Osteocyte (in vitro differentiated cells): ENCODE measurements at regions not wholly inside any gene's neighbourhood (a gene's known extent, or its start where the extent isn't known, plus 50 kb on each side); places are given as distances from the start of the nearest gene placed in this dataset.

Experiments used
- DNase-seq: peaks from one replicate; pipeline ENCODE4 v3.0.0; 2021; ENCODE audit warnings: mixed read lengths; ENCODE audit not compliant: unreplicated experiment; ENCODE audit errors: extremely low spot score
- H3K27ac Mint-ChIP-seq: one replicate; pipeline ENCODE4 v1.8.0; 2021; ENCODE audit warnings: mild to moderate bottlenecking, mixed read lengths; ENCODE audit not compliant: unreplicated experiment
- H3K27me3 Mint-ChIP-seq: one replicate; pipeline ENCODE4 v1.8.0; 2021; ENCODE audit warnings: mixed read lengths; ENCODE audit not compliant: unreplicated experiment
- H3K36me3 Mint-ChIP-seq: one replicate; pipeline ENCODE4 v1.8.0; 2021; ENCODE audit warnings: mixed read lengths; ENCODE audit not compliant: unreplicated experiment
- H3K4me1 Mint-ChIP-seq: one replicate; pipeline ENCODE4 v1.8.0; 2021; ENCODE audit warnings: mixed read lengths; ENCODE audit not compliant: unreplicated experiment
- H3K4me3 Mint-ChIP-seq: one replicate; pipeline ENCODE4 v1.8.0; 2021; ENCODE audit warnings: mild to moderate bottlenecking, moderate library complexity, mixed read lengths; ENCODE audit not compliant: unreplicated experiment
- H3K9me3 Mint-ChIP-seq: one replicate; pipeline ENCODE4 v1.8.0; 2021; ENCODE audit warnings: mixed read lengths; ENCODE audit not compliant: unreplicated experiment
- CTCF ChIP-seq: fragments of 200-600 bp; sonication (generic); IDR thresholded peaks from 2 replicates; pipeline ENCODE4 v1.5.0; 2021; ENCODE audit warnings: antibody characterized with exemption, mild to moderate bottlenecking, moderate library complexity

GRCh38 chr13:84366506-84366905 is 484.2 kb upstream of the SLITRK1 start:
- H3K9me3 Mint-ChIP-seq, result no peaks in the 10 kb centered on the region
- H3K4me3 Mint-ChIP-seq, result no peak overlapping the region
- peaks cover 10% of the 10 kb centered on the region for H3K4me1 Mint-ChIP-seq
- H3K36me3 Mint-ChIP-seq, result no peaks in the 10 kb centered on the region
- no peaks in the 10 kb centered on the region for H3K27me3 Mint-ChIP-seq
- TF ChIP-seq CTCF, result no peak
- no peak overlapping the region for H3K27ac Mint-ChIP-seq
- DNase-seq, result no peak

GRCh38 chr13:84362777-84363176 is 480.5 kb upstream of the SLITRK1 start:
- no peaks in the 10 kb centered on the region for H3K27me3 Mint-ChIP-seq
- no peaks in the 10 kb centered on the region for H3K36me3 Mint-ChIP-seq
- H3K4me3 Mint-ChIP-seq, result no peak overlapping the region
- H3K4me1 Mint-ChIP-seq, result peaks cover 10% of the 10 kb centered on the region
- no peak overlapping the region for H3K27ac Mint-ChIP-seq
- no peak for TF ChIP-seq CTCF
- H3K9me3 Mint-ChIP-seq, result no peaks in the 10 kb centered on the region
- DNase-seq, result no peak

GRCh38 chr13:84360822-84361221 is 478.5 kb upstream of the SLITRK1 start:
- Mint-ChIP-seq H3K27me3 (no peaks in the 10 kb centered on the region), H3K36me3 (no peaks in the 10 kb centered on the region), H3K4me1 (peaks cover 2% of the 10 kb centered on the region), H3K4me3 (no peak overlapping the region), H3K9me3 (no peaks in the 10 kb centered on the region), H3K27ac (no peak overlapping the region)
- DNase-seq, result no peak
- no peak for TF ChIP-seq CTCF

- Mint-ChIP-seq H3K4me3 (no peak overlapping the region), H3K4me1 (peaks cover 4% of the 10 kb centered on the region), H3K9me3 (no peaks in the 10 kb centered on the region), H3K36me3 (no peaks in the 10 kb centered on the region), H3K27ac (no peak overlapping the region), H3K27me3 (no peaks in the 10 kb centered on the region)
- no peak for TF ChIP-seq CTCF
- no peak for DNase-seq
Observed at GRCh38 chr13:84358601-84359000, 476.3 kb upstream of the SLITRK1 start.

GRCh38 chr13:84352946-84353345 is 470.7 kb upstream of the SLITRK1 start:
- no peak for DNase-seq
- Mint-ChIP-seq H3K27me3 (no peaks in the 10 kb centered on the region), H3K4me1 (peaks cover 27% of the 10 kb centered on the region), H3K9me3 (no peaks in the 10 kb centered on the region), H3K36me3 (no peaks in the 10 kb centered on the region), H3K4me3 (no peak overlapping the region), H3K27ac (peak overlapping the region; percentile 71)
- no peak for TF ChIP-seq CTCF
